ENCODE measurements at regions not wholly inside any gene's neighbourhood (a gene's known extent, or its start where the extent isn't known, plus 50 kb on each side); places are given as distances from the start of the nearest gene placed in this dataset.

GRCh38 chr11:13109616-13110015 is 100.5 kb downstream of the RASSF10 start:
- peaks cover 15% of the 10 kb centered on the region for H3K27me3 Mint-ChIP-seq (ENCODE audit: low read depth)
- H3K36me3 Mint-ChIP-seq (ENCODE audit: low read depth): no peaks in the 10 kb centered on the region
- CTCF ChIA-PET: no interaction called here
- intact Hi-C loops (cut with micrococcal nuclease): no loop called here
- peaks cover 5% of the 10 kb centered on the region for H3K9me3 Mint-ChIP-seq
- no peak overlapping the region for H3K4me3 Mint-ChIP-seq
- no peak overlapping the region for H3K27ac Mint-ChIP-seq
- H3K4me1 Mint-ChIP-seq (ENCODE audit: low read depth): no peaks in the 10 kb centered on the region
- no peak for DNase-seq

- peaks cover 5% of the 10 kb centered on the region for H3K9me3 Mint-ChIP-seq
- no peak overlapping the region for H3K4me3 Mint-ChIP-seq
Measured at GRCh38 chr11:13110145-13110544, 101.0 kb downstream of the RASSF10 start.

DNA sequence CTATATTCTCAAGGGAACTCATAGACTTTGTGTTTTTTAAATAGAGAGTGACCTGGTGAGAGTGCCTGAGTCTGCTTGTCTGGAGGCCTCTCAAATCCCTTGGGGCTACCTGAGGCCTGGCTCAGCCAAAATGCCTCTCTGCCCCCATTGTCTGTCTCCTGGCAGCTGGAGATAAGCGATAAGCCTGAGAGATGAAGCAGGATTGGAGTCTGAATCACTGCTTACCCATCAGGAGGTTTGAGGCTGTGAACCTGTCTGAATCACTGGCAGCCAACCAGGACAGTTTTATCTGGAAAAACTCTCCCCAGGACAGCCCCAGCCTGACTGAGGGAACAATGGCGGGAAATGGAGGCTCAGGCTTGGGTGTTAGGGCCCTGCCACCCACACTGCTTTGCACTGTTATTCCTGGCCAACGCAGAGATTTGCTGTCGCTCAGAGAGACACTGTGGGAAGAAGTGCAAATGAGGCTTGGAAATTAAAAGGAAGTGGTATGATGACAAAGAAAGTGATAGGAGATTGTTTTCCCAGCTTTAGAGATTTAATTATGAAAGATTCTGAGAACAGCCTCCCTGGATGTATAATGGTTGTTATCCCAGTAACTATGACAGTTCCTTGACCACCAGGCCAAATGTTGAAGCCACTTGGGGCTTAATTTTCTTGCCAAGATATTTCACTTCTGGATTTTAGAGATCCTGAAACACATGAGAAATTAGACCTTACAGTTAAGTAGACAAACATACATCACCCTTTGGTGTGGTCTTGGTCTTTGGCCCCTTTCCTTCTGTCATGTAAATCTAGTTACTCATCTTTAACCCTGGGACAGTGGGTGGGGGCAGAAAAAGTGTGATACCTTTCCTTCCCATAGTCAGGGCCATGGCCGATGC is 102.1 kb downstream of the RASSF10 start:
- DNase-seq: no peak

More at GRCh38 chr11:13110145-13110544, 101.0 kb downstream of the RASSF10 start:
- Mint-ChIP-seq H3K36me3 (ENCODE audit: low read depth) (no peaks in the 10 kb centered on the region), H3K4me1 (ENCODE audit: low read depth) (no peaks in the 10 kb centered on the region), H3K27ac (no peak overlapping the region), H3K27me3 (ENCODE audit: low read depth) (peaks cover 12% of the 10 kb centered on the region)
- no peak for DNase-seq
- intact Hi-C loops (cut with micrococcal nuclease): no loop called here
- CTCF ChIA-PET: no interaction called here

GRCh38 chr11:13111813-13112130 is 102.7 kb downstream of the RASSF10 start:
- Mint-ChIP-seq H3K4me1 (ENCODE audit: low read depth) (no peaks in the 10 kb centered on the region), H3K4me3 (no peak overlapping the region), H3K27ac (no peak overlapping the region), H3K36me3 (ENCODE audit: low read depth) (no peaks in the 10 kb centered on the region), H3K9me3 (peaks cover 5% of the 10 kb centered on the region), H3K27me3 (ENCODE audit: low read depth) (peaks cover 7% of the 10 kb centered on the region)
- intact Hi-C loops (cut with micrococcal nuclease): no loop called here
- CTCF ChIA-PET: no interaction called here
- no peak for DNase-seq

More for the DNA sequence above, 102.1 kb downstream of the RASSF10 start:
- Mint-ChIP-seq H3K9me3 (peaks cover 5% of the 10 kb centered on the region), H3K27me3 (ENCODE audit: low read depth) (peaks cover 7% of the 10 kb centered on the region), H3K4me1 (ENCODE audit: low read depth) (no peaks in the 10 kb centered on the region), H3K36me3 (ENCODE audit: low read depth) (no peaks in the 10 kb centered on the region), H3K4me3 (no peak overlapping the region), H3K27ac (no peak overlapping the region)
- intact Hi-C loops (cut with micrococcal nuclease): no loop called here
- CTCF ChIA-PET: no interaction called here

DNA sequence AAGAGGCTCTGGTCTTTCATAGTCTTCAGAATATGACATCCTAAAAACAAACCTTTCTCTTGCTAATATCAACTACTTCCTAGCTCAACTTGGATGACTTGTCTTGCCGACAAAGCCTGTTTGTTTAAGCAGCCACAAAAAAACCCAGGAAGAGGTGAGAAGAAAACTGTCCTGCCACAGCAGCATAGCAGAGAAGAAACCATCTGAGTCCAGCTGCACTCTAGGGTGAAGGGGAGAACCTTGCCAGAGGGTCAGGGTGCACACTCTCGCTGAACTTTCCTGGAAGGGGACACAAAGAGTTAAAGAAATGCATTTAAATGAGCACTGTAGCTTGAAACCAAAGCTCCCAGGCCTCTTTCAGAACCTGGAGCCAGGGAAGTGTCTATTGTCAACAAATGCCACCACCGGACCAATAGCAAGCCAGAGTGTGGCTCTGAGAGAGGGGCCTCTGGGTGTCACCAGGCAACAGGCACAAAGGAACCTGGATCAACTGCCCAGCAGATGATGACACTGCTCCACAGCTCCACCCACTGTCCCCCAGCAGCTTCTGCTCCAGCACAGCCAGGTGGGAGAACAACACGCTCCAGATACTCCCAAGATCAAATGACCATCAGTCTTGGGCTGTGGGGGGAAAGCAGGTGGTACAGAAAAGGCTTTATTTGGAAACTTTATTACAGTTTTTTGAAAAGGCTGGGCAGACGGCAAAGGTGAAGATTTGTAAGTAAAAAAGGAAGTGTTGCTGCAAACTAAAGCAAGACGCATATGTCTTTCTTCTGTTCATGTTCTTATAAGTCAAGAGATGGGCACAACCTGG is 105.7 kb downstream of the RASSF10 start:
- intact Hi-C loops (cut with micrococcal nuclease): no loop called here
- Mint-ChIP-seq H3K36me3 (ENCODE audit: low read depth) (no peaks in the 10 kb centered on the region), H3K4me3 (no peak overlapping the region), H3K27ac (no peak overlapping the region), H3K9me3 (no peaks in the 10 kb centered on the region), H3K27me3 (ENCODE audit: low read depth) (peaks cover 17% of the 10 kb centered on the region), H3K4me1 (ENCODE audit: low read depth) (no peaks in the 10 kb centered on the region)
- CTCF ChIA-PET: no interaction called here
- peak; percentile 13 for DNase-seq

- Mint-ChIP-seq H3K27ac (no peak overlapping the region), H3K4me3 (no peak overlapping the region), H3K36me3 (ENCODE audit: low read depth) (no peaks in the 10 kb centered on the region), H3K4me1 (ENCODE audit: low read depth) (no peaks in the 10 kb centered on the region), H3K27me3 (ENCODE audit: low read depth) (peaks cover 17% of the 10 kb centered on the region), H3K9me3 (no peaks in the 10 kb centered on the region)
- intact Hi-C loops (cut with micrococcal nuclease): no loop called here
- no peak for DNase-seq
- CTCF ChIA-PET: no interaction called here
Measured at GRCh38 chr11:13115380-13115675, 106.2 kb downstream of the RASSF10 start.

- CTCF ChIA-PET: no interaction called here
- H3K27me3 Mint-ChIP-seq (ENCODE audit: low read depth): peaks cover 23% of the 10 kb centered on the region
- no peaks in the 10 kb centered on the region for H3K9me3 Mint-ChIP-seq
- no peak overlapping the region for H3K27ac Mint-ChIP-seq
- no peak for DNase-seq
- H3K4me3 Mint-ChIP-seq: no peak overlapping the region
- H3K36me3 Mint-ChIP-seq (ENCODE audit: low read depth): no peaks in the 10 kb centered on the region
- H3K4me1 Mint-ChIP-seq (ENCODE audit: low read depth): no peaks in the 10 kb centered on the region
- intact Hi-C loops (cut with micrococcal nuclease): no loop called here
Measured at GRCh38 chr11:13116491-13116890, 107.4 kb downstream of the RASSF10 start.

- CTCF ChIA-PET: no interaction called here
- H3K27me3 Mint-ChIP-seq (ENCODE audit: low read depth): peaks cover 26% of the 10 kb centered on the region
- H3K9me3 Mint-ChIP-seq: no peaks in the 10 kb centered on the region
- no peaks in the 10 kb centered on the region for H3K36me3 Mint-ChIP-seq (ENCODE audit: low read depth)
- no peak for DNase-seq
- H3K4me1 Mint-ChIP-seq (ENCODE audit: low read depth): no peaks in the 10 kb centered on the region
- no peak overlapping the region for H3K4me3 Mint-ChIP-seq
- H3K27ac Mint-ChIP-seq: no peak overlapping the region
- intact Hi-C loops (cut with micrococcal nuclease): no loop called here
Measured at GRCh38 chr11:13117344-13117743, 108.2 kb downstream of the RASSF10 start.

- Mint-ChIP-seq H3K27ac (no peak overlapping the region), H3K4me1 (ENCODE audit: low read depth) (no peaks in the 10 kb centered on the region), H3K36me3 (ENCODE audit: low read depth) (peaks cover 1% of the 10 kb centered on the region), H3K4me3 (no peak overlapping the region), H3K9me3 (no peaks in the 10 kb centered on the region), H3K27me3 (ENCODE audit: low read depth) (peaks cover 31% of the 10 kb centered on the region)
- intact Hi-C loops (cut with micrococcal nuclease): no loop called here
- CTCF ChIA-PET: interaction anchor here (0.6 kb wide), 1 partner anchor 34 kb away, joined by 3 read pairs; no protein-coding TSS in a partner anchor
- DNase-seq: no peak
Measured at GRCh38 chr11:13118194-13118593, 109.1 kb downstream of the RASSF10 start.

DNA sequence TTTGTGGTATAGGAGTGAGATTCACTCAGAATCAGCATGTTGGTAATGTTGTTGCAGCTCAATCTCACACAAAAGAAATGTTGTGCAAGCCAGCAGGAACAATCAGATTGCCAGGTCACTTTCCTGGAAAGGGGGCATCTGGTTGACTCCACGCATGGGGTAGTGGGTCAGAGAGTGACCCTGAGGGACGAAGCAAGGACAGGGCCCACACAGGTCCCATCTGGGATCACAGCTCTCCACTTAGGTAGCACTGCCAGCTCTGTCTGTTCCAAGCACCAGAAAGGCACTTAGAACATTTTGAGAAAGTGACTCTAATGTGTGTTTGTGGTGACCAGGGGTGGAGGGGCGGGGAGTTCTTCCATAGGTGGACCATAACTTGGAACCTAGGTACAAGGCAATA is 109.5 kb downstream of the RASSF10 start:
- H3K36me3 Mint-ChIP-seq (ENCODE audit: low read depth): peaks cover 2% of the 10 kb centered on the region
- CTCF ChIA-PET: interaction anchor here (0.6 kb wide), 1 partner anchor 34 kb away, joined by 3 read pairs; no protein-coding TSS in a partner anchor
- no peaks in the 10 kb centered on the region for H3K9me3 Mint-ChIP-seq
- no peak overlapping the region for H3K4me3 Mint-ChIP-seq
- H3K27ac Mint-ChIP-seq: no peak overlapping the region
- no peaks in the 10 kb centered on the region for H3K4me1 Mint-ChIP-seq (ENCODE audit: low read depth)
- no peak for DNase-seq
- intact Hi-C loops (cut with micrococcal nuclease): no loop called here
- H3K27me3 Mint-ChIP-seq (ENCODE audit: low read depth): peaks cover 32% of the 10 kb centered on the region

- H3K4me1 Mint-ChIP-seq (ENCODE audit: low read depth): no peaks in the 10 kb centered on the region
- intact Hi-C loops (cut with micrococcal nuclease): no loop called here
- no peak overlapping the region for H3K27ac Mint-ChIP-seq
- CTCF ChIA-PET: no interaction called here
- no peak for DNase-seq
- peaks cover 2% of the 10 kb centered on the region for H3K36me3 Mint-ChIP-seq (ENCODE audit: low read depth)
- no peak overlapping the region for H3K4me3 Mint-ChIP-seq
- peaks cover 33% of the 10 kb centered on the region for H3K27me3 Mint-ChIP-seq (ENCODE audit: low read depth)
- no peaks in the 10 kb centered on the region for H3K9me3 Mint-ChIP-seq
Measured at GRCh38 chr11:13119361-13119760, 110.2 kb downstream of the RASSF10 start.

DNA sequence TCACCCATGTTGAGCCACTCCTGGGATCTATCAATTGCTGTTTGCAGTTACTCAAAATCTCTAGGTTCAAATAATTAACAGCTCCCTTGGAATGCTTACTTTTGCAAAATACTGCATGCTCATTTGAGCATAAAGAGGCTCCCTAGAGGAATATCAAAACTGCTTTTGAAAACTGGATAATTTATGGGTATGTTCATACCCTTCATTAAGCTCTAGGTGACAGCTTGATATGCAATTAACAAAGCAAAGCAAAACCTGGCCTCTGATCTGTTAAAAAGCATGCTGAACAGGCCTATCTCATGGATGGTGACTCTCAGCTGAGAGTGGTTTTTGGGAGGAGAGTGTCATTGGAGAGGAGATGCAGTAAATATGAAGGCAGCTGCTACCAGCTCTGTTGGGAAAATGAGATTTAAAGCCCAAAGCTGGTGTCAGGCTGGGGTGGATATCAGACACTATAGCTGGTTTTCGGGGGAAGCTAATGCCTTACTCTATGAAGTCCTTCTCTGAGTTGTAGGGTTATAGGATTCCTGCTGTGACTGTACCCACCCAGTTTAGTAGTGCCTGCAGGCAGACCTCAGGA is 110.9 kb downstream of the RASSF10 start:
- H3K36me3 Mint-ChIP-seq (ENCODE audit: low read depth): peaks cover 2% of the 10 kb centered on the region
- peaks cover 33% of the 10 kb centered on the region for H3K27me3 Mint-ChIP-seq (ENCODE audit: low read depth)
- no peaks in the 10 kb centered on the region for H3K9me3 Mint-ChIP-seq
- H3K4me3 Mint-ChIP-seq: no peak overlapping the region
- no peak for DNase-seq
- H3K4me1 Mint-ChIP-seq (ENCODE audit: low read depth): no peaks in the 10 kb centered on the region
- no peak overlapping the region for H3K27ac Mint-ChIP-seq
- intact Hi-C loops (cut with micrococcal nuclease): no loop called here
- CTCF ChIA-PET: interaction anchor here (1.1 kb wide), 1 partner anchor 118 kb away, joined by 3 read pairs; no protein-coding TSS in a partner anchor

Measured in activated naive CD4-positive, alpha-beta T cell treated with anti-CD3 and anti-CD28 coated beads for 36 hours (primary cell).